SK-N-SH treated with all-trans-retinoic acid at 6 μM for 48 hours (cell line): ENCODE measurements at regions not wholly inside any gene's neighbourhood (a gene's known extent, or its start where the extent isn't known, plus 50 kb on each side); places are given as distances from the start of the nearest gene placed in this dataset.

ENCODE experiments used
- OSR1 ChIP-seq: fragments of 250-450 bp; sonication (Bioruptor Pico); IDR thresholded peaks from 2 replicates; pipeline ENCODE4 v1.8.0; 2022; ENCODE audit warnings: moderate library complexity, mild to moderate bottlenecking, inconsistent platforms
- PATZ1 ChIP-seq: fragments of 250-450 bp; sonication (Bioruptor Pico); IDR thresholded peaks from 2 replicates; pipeline ENCODE4 v1.8.0; 2020; ENCODE audit warnings: mild to moderate bottlenecking, moderate library complexity, borderline replicate concordance
- PPARA ChIP-seq: fragments of 250-450 bp; sonication (Bioruptor Pico); IDR thresholded peaks from 2 replicates; pipeline ENCODE4 v1.5.0; 2020; ENCODE audit warnings: mild to moderate bottlenecking, borderline replicate concordance
- TCF4 ChIP-seq: fragments of 250-450 bp; sonication (Bioruptor Pico); IDR thresholded peaks from 2 replicates; pipeline ENCODE4 v1.8.0; 2021; ENCODE audit warnings: mild to moderate bottlenecking, moderate library complexity, borderline replicate concordance
- ZFP3 ChIP-seq: fragments of 250-450 bp; sonication (Bioruptor Pico); IDR thresholded peaks from 2 replicates; pipeline ENCODE4 v1.5.0; 2020; ENCODE audit warnings: mild to moderate bottlenecking, moderate library complexity

- TF ChIP-seq TCF4 (CRISPR knock-in tag) = no peak
- no peak for TF ChIP-seq OSR1 (CRISPR knock-in tag)
- no peak for TF ChIP-seq ZFP3
- TF ChIP-seq PATZ1 (CRISPR knock-in tag) = no peak
- no peak for TF ChIP-seq PPARA (CRISPR knock-in tag)
These were observed 85.5 kb upstream of the PITX1 start for GRCh38 chr5:135119481-135119880.
